ENCODE measurements at regions not wholly inside any gene's neighbourhood (a gene's known extent, or its start where the extent isn't known, plus 50 kb on each side); places are given as distances from the start of the nearest gene placed in this dataset.

DNA sequence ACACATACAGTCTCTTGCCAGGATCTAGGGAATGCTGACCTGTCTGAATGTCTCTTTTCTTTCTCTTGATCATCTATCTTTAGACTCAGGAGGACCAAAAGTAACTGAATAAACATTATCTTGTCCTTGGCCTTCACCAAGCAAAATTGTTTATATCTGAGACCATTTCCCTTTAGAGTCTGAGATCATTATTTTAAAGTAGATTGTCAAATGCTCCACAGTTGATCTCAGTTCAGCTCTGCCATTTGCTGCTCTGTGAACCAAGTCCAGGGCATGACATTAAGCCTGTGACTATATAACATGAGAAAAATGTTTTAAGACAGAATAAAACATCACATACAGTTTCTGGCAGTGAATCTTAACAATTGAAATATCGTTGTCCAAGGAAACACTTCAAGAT lies 148.3 kb upstream of the NRSN1 start (continued):
- TF ChIP-seq ZKSCAN8 (CRISPR knock-in tag; IDR thresholded peaks at IDR 0.05; ENCODE audit: borderline replicate concordance) = no peak
- TF ChIP-seq ZBTB7A (CRISPR knock-in tag; IDR thresholded peaks at IDR 0.05) = no peak

DNA sequence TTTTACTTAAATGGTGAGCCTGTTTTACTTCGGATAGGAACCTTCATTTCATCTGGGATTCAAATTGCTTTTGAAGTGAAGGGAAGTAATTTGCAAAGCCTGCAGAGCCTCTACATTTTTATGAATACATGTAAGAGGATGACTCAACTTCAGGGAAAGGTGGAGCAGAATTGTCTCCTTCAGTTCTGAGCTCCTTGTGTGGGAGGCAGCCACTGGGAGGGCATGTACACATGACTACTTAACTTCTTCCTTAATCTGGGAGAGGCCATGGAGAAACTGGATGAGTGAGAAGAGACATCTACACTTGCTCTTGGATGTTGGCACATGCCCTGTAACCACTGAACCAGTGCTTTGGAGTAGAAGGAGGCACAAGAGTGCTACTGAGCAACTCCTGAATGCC lies 145.1 kb upstream of the NRSN1 start:
- DNase-seq (ENCODE audit: low spot score) = no peak
- no peak for ATAC-seq
- Histone ChIP-seq H4K20me1 (ENCODE audit: insufficient read depth, low read length) (no peaks in the 10 kb centered on the region), H2AFZ (ENCODE audit: low read length) (no peak overlapping the region), H3K79me2 (ENCODE audit: insufficient read depth, low read length) (no peaks in the 10 kb centered on the region), H3K36me3 (replicated peaks in 1 of 2; ENCODE audit: control insufficient read depth in 1 of 2, insufficient read depth in 2 of 2, low read length in 2 of 2) (no peaks in the 10 kb centered on the region), H3K27me3 (ENCODE audit: control insufficient read depth in 1 of 2, insufficient read depth in 2 of 2, low read length in 2 of 2) (no peaks in the 10 kb centered on the region), H3K9ac (ENCODE audit: insufficient read depth, low read depth, low read length) (no peak overlapping the region), H3K4me3 (replicated peaks in 1 of 3; ENCODE audit: insufficient read depth in 1 of 3, low read depth in 2 of 3, low read length in 3 of 3) (no peak overlapping the region), H3K9me3 (ENCODE audit: low read length) (no peaks in the 10 kb centered on the region), H3K4me2 (ENCODE audit: low read depth, low read length) (no peak overlapping the region), H3K4me1 (ENCODE audit: insufficient read depth, low read length) (no peaks in the 10 kb centered on the region), H3K27ac (ENCODE audit: extremely low read length, insufficient read depth, low read length) (no peak overlapping the region)
- BruUV-seq (replicated peaks) = no TSS peak
- ChIA-PET CTCF (ENCODE audit: low intra/inter-chr PET ratio, low total read pairs) (no interaction called here), POLR2A (no interaction called here)
- intact Hi-C loops (cut with micrococcal nuclease; ENCODE audit: unreplicated experiment) = no loop called here
- 14% methylated on average over 1 of the region's 1 CpG for WGBS (ENCODE audit: low lambda C conversion rate)
- FAIRE-seq = no peak
- in situ Hi-C loops (cut with HindIII; ENCODE audit: extremely low pct_ligation_motif_present, low pct_unique_long_range_greater_than_20kb) = no loop called here
- TF ChIP-seq, protein P1, sequence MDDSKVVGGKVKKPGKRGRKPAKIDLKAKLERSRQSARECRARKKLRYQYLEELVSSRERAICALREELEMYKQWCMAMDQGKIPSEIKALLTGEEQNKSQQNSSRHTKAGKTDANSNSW (CRISPR knock-in tag; IDR thresholded peaks at IDR 0.05; ENCODE audit: borderline replicate concordance) = no peak
- TF ChIP-seq NR2F6 (IDR thresholded peaks at IDR 0.05) = no peak
- TF ChIP-seq NR2F6 (CRISPR knock-in tag; IDR thresholded peaks at IDR 0.05) = no peak
- no peak for TF ChIP-seq ZNF563 (CRISPR knock-in tag; IDR thresholded peaks at IDR 0.05)
- TF ChIP-seq, protein P2, sequence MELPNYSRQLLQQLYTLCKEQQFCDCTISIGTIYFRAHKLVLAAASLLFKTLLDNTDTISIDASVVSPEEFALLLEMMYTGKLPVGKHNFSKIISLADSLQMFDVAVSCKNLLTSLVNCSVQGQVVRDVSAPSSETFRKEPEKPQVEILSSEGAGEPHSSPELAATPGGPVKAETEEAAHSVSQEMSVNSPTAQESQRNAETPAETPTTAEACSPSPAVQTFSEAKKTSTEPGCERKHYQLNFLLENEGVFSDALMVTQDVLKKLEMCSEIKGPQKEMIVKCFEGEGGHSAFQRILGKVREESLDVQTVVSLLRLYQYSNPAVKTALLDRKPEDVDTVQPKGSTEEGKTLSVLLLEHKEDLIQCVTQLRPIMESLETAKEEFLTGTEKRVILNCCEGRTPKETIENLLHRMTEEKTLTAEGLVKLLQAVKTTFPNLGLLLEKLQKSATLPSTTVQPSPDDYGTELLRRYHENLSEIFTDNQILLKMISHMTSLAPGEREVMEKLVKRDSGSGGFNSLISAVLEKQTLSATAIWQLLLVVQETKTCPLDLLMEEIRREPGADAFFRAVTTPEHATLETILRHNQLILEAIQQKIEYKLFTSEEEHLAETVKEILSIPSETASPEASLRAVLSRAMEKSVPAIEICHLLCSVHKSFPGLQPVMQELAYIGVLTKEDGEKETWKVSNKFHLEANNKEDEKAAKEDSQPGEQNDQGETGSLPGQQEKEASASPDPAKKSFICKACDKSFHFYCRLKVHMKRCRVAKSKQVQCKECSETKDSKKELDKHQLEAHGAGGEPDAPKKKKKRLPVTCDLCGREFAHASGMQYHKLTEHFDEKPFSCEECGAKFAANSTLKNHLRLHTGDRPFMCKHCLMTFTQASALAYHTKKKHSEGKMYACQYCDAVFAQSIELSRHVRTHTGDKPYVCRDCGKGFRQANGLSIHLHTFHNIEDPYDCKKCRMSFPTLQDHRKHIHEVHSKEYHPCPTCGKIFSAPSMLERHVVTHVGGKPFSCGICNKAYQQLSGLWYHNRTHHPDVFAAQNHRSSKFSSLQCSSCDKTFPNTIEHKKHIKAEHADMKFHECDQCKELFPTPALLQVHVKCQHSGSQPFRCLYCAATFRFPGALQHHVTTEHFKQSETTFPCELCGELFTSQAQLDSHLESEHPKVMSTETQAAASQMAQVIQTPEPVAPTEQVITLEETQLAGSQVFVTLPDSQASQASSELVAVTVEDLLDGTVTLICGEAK (IDR thresholded peaks at IDR 0.05) = no peak
- TF ChIP-seq, protein P2 (CRISPR knock-in tag; IDR thresholded peaks at IDR 0.05) = no peak
- no peak for TF ChIP-seq TEAD3 (CRISPR knock-in tag; optimal IDR thresholded peaks at IDR 0.05; ENCODE audit: borderline replicate concordance)
- no peak for TF ChIP-seq ZNF652 (CRISPR knock-in tag; IDR thresholded peaks at IDR 0.05; ENCODE audit: borderline replicate concordance, low read depth)
- TF ChIP-seq, protein P3, sequence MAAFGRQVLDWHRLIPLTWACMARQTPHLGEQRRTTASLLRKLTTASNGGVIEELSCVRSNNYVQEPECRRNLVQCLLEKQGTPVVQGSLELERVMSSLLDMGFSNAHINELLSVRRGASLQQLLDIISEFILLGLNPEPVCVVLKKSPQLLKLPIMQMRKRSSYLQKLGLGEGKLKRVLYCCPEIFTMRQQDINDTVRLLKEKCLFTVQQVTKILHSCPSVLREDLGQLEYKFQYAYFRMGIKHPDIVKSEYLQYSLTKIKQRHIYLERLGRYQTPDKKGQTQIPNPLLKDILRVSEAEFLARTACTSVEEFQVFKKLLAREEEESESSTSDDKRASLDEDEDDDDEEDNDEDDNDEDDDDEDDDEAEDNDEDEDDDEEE (CRISPR knock-in tag; IDR thresholded peaks at IDR 0.05) = no peak
- no peak for TF ChIP-seq NCOR1 (IDR thresholded peaks at IDR 0.05; ENCODE audit: borderline replicate concordance, low read length)
- TF ChIP-seq SSRP1 (CRISPR knock-in tag; IDR thresholded peaks at IDR 0.05) = no peak
- no peak for TF ChIP-seq PRMT3 (CRISPR knock-in tag; IDR thresholded peaks at IDR 0.05; ENCODE audit: borderline replicate concordance, low read depth)
- no peak for TF ChIP-seq HMG20A (CRISPR knock-in tag; IDR thresholded peaks at IDR 0.05; ENCODE audit: borderline replicate concordance)
- no peak for TF ChIP-seq SIX1 (CRISPR knock-in tag; IDR thresholded peaks at IDR 0.05; ENCODE audit: borderline replicate concordance)

All from HepG2 (cell line).